OCI-LY1 (cell line): ENCODE measurements at regions not wholly inside any gene's neighbourhood (a gene's known extent, or its start where the extent isn't known, plus 50 kb on each side); places are given as distances from the start of the nearest gene placed in this dataset.

ENCODE experiments used
- CTCF ChIP-seq: fragments of 200-600 bp; sonication (generic), shearing (Covaris generic); IDR thresholded peaks from 2 replicates; pipeline ENCODE4 v1.5.1; 2017; ENCODE audit warnings: mild to moderate bottlenecking, antibody characterized with exemption, low read length, moderate library complexity, mixed read lengths
- EZH2 ChIP-seq: fragments of 200-600 bp; sonication (generic), shearing (Covaris generic); IDR thresholded peaks from 2 replicates; pipeline ENCODE4 v1.8.0; 2017; ENCODE audit warnings: borderline replicate concordance, mixed run types, mild to moderate bottlenecking, antibody characterized with exemption, low read length, moderate library complexity, mixed read lengths

- TF ChIP-seq CTCF: no peak
- no peak for TF ChIP-seq EZH2
These were observed 83.9 kb upstream of the SLCO6A1 start for GRCh38 chr5:102582696-102583095.
